HFF-Myc (cell line): ENCODE measurements at regions not wholly inside any gene's neighbourhood (a gene's known extent, or its start where the extent isn't known, plus 50 kb on each side); places are given as distances from the start of the nearest gene placed in this dataset.

ENCODE experiments used
- DNase-seq: peaks from one replicate; pipeline ENCODE4 v3.0.0-alpha.2; 2011; ENCODE audit warnings: low read depth; ENCODE audit errors: extremely low read depth
- H3K4me3 ChIP-seq: replicated peaks from 2 replicates; pipeline ENCODE4 v1.5.1; 2011; ENCODE audit warnings: low read depth, mild to moderate bottlenecking, control low read depth, low read length
- TF ChIP-seq, protein P1 (sequence below): IDR thresholded peaks from 2 replicates; pipeline ENCODE4 v1.5.1; 2012; ENCODE audit warnings: mild to moderate bottlenecking, low read depth, low read length, control low read depth; ENCODE audit errors: missing control alignments

- DNase-seq = no peak
- H3K4me3 ChIP-seq = no peak overlapping the region
- TF ChIP-seq, protein P1, sequence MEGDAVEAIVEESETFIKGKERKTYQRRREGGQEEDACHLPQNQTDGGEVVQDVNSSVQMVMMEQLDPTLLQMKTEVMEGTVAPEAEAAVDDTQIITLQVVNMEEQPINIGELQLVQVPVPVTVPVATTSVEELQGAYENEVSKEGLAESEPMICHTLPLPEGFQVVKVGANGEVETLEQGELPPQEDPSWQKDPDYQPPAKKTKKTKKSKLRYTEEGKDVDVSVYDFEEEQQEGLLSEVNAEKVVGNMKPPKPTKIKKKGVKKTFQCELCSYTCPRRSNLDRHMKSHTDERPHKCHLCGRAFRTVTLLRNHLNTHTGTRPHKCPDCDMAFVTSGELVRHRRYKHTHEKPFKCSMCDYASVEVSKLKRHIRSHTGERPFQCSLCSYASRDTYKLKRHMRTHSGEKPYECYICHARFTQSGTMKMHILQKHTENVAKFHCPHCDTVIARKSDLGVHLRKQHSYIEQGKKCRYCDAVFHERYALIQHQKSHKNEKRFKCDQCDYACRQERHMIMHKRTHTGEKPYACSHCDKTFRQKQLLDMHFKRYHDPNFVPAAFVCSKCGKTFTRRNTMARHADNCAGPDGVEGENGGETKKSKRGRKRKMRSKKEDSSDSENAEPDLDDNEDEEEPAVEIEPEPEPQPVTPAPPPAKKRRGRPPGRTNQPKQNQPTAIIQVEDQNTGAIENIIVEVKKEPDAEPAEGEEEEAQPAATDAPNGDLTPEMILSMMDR = no peak
Measured at GRCh38 chr17:77565166-77565565, 393.3 kb upstream of the TNRC6C start.

DNA sequence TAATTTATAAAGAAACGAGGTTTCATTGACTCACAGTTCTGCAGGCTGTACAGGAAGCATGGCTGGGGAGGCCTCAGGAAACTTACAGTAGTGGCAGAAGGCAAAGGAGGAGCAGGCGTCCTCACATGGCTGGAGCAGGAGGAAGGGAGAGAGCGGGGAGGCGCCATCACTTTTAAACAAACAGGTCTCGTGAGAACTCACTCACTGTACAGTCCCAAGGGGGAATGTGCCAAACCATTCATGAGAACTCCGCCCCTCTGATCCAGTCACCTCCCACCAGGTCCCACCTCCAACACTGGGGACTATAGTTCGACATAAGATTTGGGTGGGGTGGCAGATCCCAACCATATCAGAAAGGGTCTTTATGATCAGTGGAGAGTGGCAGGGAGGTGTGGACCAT lies 392.4 kb upstream of the TNRC6C start:
- H3K4me3 ChIP-seq = no peak overlapping the region
- no peak for DNase-seq
- TF ChIP-seq, protein P1 = no peak

DNA sequence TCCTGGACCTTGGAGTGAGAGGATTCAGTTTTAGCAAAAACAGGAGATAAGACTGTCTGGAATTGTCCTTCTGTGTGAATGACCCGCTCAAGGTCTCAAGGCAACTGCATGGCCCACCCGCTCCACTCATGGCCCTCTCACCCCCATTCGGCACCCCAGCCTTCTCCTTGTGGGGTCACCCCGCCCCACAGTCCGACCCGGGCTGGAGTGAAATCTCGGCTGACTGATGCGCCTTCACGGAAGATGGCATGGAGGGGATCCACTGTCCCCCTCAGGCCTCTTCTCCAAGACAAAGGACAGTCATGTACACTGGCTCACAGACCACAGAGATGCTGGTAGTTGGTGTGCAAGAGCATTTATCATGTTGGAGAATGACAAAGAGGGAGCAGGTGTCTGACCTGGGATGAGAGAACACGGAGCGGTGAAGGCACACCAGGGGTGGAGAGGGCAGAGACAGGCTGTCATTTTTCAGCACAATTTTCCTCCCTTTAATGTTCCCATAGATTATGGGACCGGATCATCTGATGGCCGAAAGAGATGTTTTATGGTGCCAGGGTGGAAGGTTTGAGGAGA lies 391.9 kb upstream of the TNRC6C start:
- no peak overlapping the region for H3K4me3 ChIP-seq
- no peak for DNase-seq
- TF ChIP-seq, protein P1 = no peak

GRCh38 chr17:77568540-77568939 lies 390.0 kb upstream of the TNRC6C start:
- TF ChIP-seq, protein P1 = no peak
- no peak for DNase-seq
- no peak overlapping the region for H3K4me3 ChIP-seq

DNA sequence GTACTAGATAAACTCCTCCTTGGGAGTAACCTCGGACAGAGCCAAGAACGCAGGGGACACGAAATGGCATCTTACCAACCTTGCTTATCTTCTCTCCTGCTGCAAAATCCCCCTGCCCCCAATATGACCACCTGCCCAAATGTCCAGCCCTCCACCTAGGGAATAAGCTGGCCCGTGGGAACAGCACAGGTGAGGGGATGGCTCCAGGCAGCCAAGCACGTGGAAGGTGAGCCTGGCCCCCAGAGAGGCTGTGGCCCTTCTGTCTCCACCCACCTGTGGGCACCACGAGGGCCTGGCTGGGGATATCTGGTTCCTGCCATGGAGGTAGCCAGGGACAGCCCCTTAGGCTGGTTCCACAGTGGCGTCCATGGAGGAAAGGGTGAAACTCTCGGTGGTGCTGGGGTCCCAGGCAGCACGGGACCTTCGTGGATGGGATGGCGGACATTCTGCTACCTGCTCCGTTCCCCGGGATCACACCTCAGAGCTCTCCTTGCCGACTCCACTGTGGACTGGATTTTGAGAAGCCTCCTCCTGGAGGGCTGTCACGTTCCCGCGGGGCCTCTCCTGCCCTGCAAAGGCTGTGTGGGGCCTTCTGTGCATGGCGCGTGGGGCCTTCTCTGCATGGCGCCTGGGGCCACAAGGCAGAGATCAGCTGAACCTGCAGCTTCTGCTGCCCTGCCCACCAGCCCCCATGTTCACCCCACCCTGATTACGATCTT lies 388.5 kb upstream of the TNRC6C start:
- no peak for DNase-seq
- no peak overlapping the region for H3K4me3 ChIP-seq
- TF ChIP-seq, protein P1 = no peak

- no peak for DNase-seq
- TF ChIP-seq, protein P1 = no peak
- no peak overlapping the region for H3K4me3 ChIP-seq
Measured at GRCh38 chr17:77570565-77570898, 388.0 kb upstream of the TNRC6C start.
